H9 (cell line): ENCODE measurements at regions not wholly inside any gene's neighbourhood (a gene's known extent, or its start where the extent isn't known, plus 50 kb on each side); places are given as distances from the start of the nearest gene placed in this dataset.

ENCODE experiments used
- DNase-seq: peaks from one replicate; pipeline ENCODE4 v3.0.0-alpha.2; 2017
- H2AFZ ChIP-seq: one replicate; pipeline ENCODE4 v1.6.1; 2013; ENCODE audit warnings: mild to moderate bottlenecking, low read length, control low read depth, moderate library complexity
- H2AK5ac ChIP-seq: 2 replicates; pipeline ENCODE4 v1.6.1; 2013; ENCODE audit warnings: low read length, control low read depth, mixed read lengths; ENCODE audit not compliant: insufficient read length
- H2BK120ac ChIP-seq: one replicate; pipeline ENCODE4 v1.6.1; 2013; ENCODE audit warnings: low read depth, mild to moderate bottlenecking, low read length, control low read depth, inconsistent platforms; ENCODE audit not compliant: poor library complexity, severe bottlenecking
- H2BK12ac ChIP-seq: 2 replicates; pipeline ENCODE4 v1.6.1; 2013; ENCODE audit warnings: low read length, control low read depth, mixed read lengths, low read depth; ENCODE audit not compliant: insufficient read length
- H2BK15ac ChIP-seq: 2 replicates; pipeline ENCODE4 v1.6.1; 2013; ENCODE audit warnings: low read depth, low read length, control low read depth
- H2BK20ac ChIP-seq: one replicate; pipeline ENCODE4 v1.6.1; 2013; ENCODE audit warnings: low read depth, mild to moderate bottlenecking, low read length, control low read depth, inconsistent platforms; ENCODE audit not compliant: poor library complexity, severe bottlenecking
- H2BK5ac ChIP-seq: 2 replicates; pipeline ENCODE4 v1.6.1; 2013; ENCODE audit warnings: low read length, control low read depth, mixed read lengths; ENCODE audit not compliant: insufficient read length
- H3K14ac ChIP-seq: 2 replicates; pipeline ENCODE4 v1.6.1; 2013; ENCODE audit warnings: low read length, control low read depth; ENCODE audit not compliant: insufficient read depth
- H3K18ac ChIP-seq: 2 replicates; pipeline ENCODE4 v1.6.1; 2013; ENCODE audit warnings: low read depth, mild to moderate bottlenecking, mixed read lengths, low read length, control low read depth; ENCODE audit not compliant: insufficient read length
- H3K23ac ChIP-seq: 2 replicates; pipeline ENCODE4 v1.6.1; 2013; ENCODE audit warnings: low read length, control low read depth, mixed read lengths, low read depth; ENCODE audit not compliant: insufficient read length
- H3K23me2 ChIP-seq: 2 replicates; pipeline ENCODE4 v1.6.1; 2013; ENCODE audit warnings: low read depth, mild to moderate bottlenecking, mixed read lengths, low read length, control low read depth; ENCODE audit not compliant: insufficient read length, poor library complexity, severe bottlenecking
- H3K27ac ChIP-seq: 2 replicates; pipeline ENCODE4 v1.5.1; 2013; ENCODE audit warnings: low read length, control low read depth, mixed read lengths, low read depth; ENCODE audit not compliant: insufficient read length
- H3K27me3 ChIP-seq: 2 replicates; pipeline ENCODE4 v1.6.1; 2013; ENCODE audit warnings: low read length, control low read depth, inconsistent platforms; ENCODE audit not compliant: insufficient read depth
- H3K4ac ChIP-seq: 2 replicates; pipeline ENCODE4 v1.6.1; 2013; ENCODE audit warnings: low read depth, mild to moderate bottlenecking, control low read depth, inconsistent platforms, low read length, moderate library complexity
- H3K4me1 ChIP-seq: 2 replicates; pipeline ENCODE4 v1.6.1; 2013; ENCODE audit warnings: low read length, control low read depth, inconsistent platforms; ENCODE audit not compliant: insufficient read depth
- H3K4me2 ChIP-seq: 2 replicates; pipeline ENCODE4 v1.6.1; 2013; ENCODE audit warnings: low read length, control low read depth, mixed read lengths; ENCODE audit not compliant: insufficient read length, insufficient read depth
- H3K56ac ChIP-seq: 2 replicates; pipeline ENCODE4 v1.6.1; 2013; ENCODE audit warnings: low read depth, mild to moderate bottlenecking, mixed read lengths, low read length, control low read depth; ENCODE audit not compliant: insufficient read length
- H3K79me1 ChIP-seq: 2 replicates; pipeline ENCODE4 v1.6.1; 2013; ENCODE audit warnings: low read depth, mild to moderate bottlenecking, moderate library complexity, low read length, control low read depth, inconsistent platforms; ENCODE audit not compliant: insufficient read depth, poor library complexity, severe bottlenecking
- H3K79me2 ChIP-seq: 2 replicates; pipeline ENCODE4 v1.6.1; 2013; ENCODE audit warnings: low read length, control low read depth, inconsistent platforms; ENCODE audit not compliant: insufficient read depth
- H3K9ac ChIP-seq: 2 replicates; pipeline ENCODE4 v1.6.1; 2013; ENCODE audit warnings: low read length, control low read depth, mixed read lengths; ENCODE audit not compliant: insufficient read length; ENCODE audit errors: extremely low read depth
- H3K9me3 ChIP-seq: one replicate; pipeline ENCODE4 v1.6.1; 2013; ENCODE audit warnings: low read depth, low read length, inconsistent platforms; ENCODE audit not compliant: control insufficient read depth
- H3T11ph ChIP-seq: one replicate; pipeline ENCODE4 v1.6.1; 2013; ENCODE audit warnings: mild to moderate bottlenecking, low read length, control low read depth, inconsistent platforms
- H4K20me1 ChIP-seq: one replicate; pipeline ENCODE4 v1.6.1; 2013; ENCODE audit not compliant: control insufficient read depth, insufficient read length, insufficient read depth
- H4K5ac ChIP-seq: 2 replicates; pipeline ENCODE4 v1.6.1; 2013; ENCODE audit warnings: low read depth, mild to moderate bottlenecking, mixed read lengths, low read length, control low read depth; ENCODE audit not compliant: insufficient read length
- H4K8ac ChIP-seq: replicated peaks from 2 replicates; pipeline ENCODE4 v1.6.1; 2013; ENCODE audit warnings: low read length, control low read depth, mixed read lengths, low read depth; ENCODE audit not compliant: insufficient read length
- H4K91ac ChIP-seq: 2 replicates; pipeline ENCODE4 v1.6.1; 2013; ENCODE audit warnings: low read depth, mild to moderate bottlenecking, moderate library complexity, mixed read lengths, low read length, control low read depth; ENCODE audit not compliant: insufficient read length
- H3K27ac Mint-ChIP-seq, 3 experiments: 2 replicates in 2 of 3; 3 replicates in 1 of 3; pipeline ENCODE4 v1.8.0; 2020 to 2021; ENCODE audit warnings: mixed read lengths in 3 of 3, mild to moderate bottlenecking in 1 of 3, moderate library complexity in 1 of 3
- H3K27me3 Mint-ChIP-seq: 2 replicates; pipeline ENCODE4 v1.8.0; 2021; ENCODE audit warnings: low read depth, mild to moderate bottlenecking, moderate library complexity, mixed read lengths
- H3K36me3 Mint-ChIP-seq, 3 experiments: 2 replicates in 2 of 3; 3 replicates in 1 of 3; pipeline ENCODE4 v1.8.0; 2020 to 2021; ENCODE audit warnings: low read depth in 3 of 3, mixed read lengths in 3 of 3; ENCODE audit not compliant: insufficient read depth in 1 of 3
- H3K4me1 Mint-ChIP-seq, 2 experiments: 2 replicates each; pipeline ENCODE4 v1.8.0; 2020; ENCODE audit warnings: mixed read lengths in 2 of 2
- H3K4me3 Mint-ChIP-seq, 2 experiments: 2 replicates in 1 of 2; 3 replicates in 1 of 2; pipeline ENCODE4 v1.8.0; 2020 to 2021; ENCODE audit warnings: mild to moderate bottlenecking in 2 of 2, mixed read lengths in 2 of 2, moderate library complexity in 1 of 2
- H3K9me3 Mint-ChIP-seq, 2 experiments: 2 replicates in 1 of 2; 3 replicates in 1 of 2; pipeline ENCODE4 v1.8.0; 2020; ENCODE audit warnings: mild to moderate bottlenecking in 2 of 2, mixed read lengths in 2 of 2, moderate library complexity in 1 of 2
- CTCF ChIP-seq: fragments of 200-600 bp; sonication (generic); conservative IDR thresholded peaks from 3 replicates; pipeline ENCODE4 v1.8.0; 2021; ENCODE audit warnings: antibody characterized with exemption, mild to moderate bottlenecking
- WGBS: extraction: QIAGEN DNeasy Blood & Tissue Kit; methylation state at CpG from one replicate; pipeline ENCODE4 v1.1.7; 2013; ENCODE audit warnings: missing lambda C conversion rate, low lambda C conversion rate, mixed read lengths; ENCODE audit not compliant: insufficient read length; ENCODE audit errors: extremely low coverage; 5-methylcytosine and 5-hydroxymethylcytosine counted together

- no CpG with 5 or more reads among the region's 7 CpGs for WGBS
- H2BK15ac ChIP-seq = no peak overlapping the region
- DNase-seq = no peak
- no peaks in the 10 kb centered on the region for H4K20me1 ChIP-seq
- Mint-ChIP-seq H3K4me3 (no peak overlapping the region), H3K27me3 (no peaks in the 10 kb centered on the region; the same call in 1 of the 2 replicates), H3K27ac (no peak overlapping the region), H3K4me1 (0 out of 4 replicates have a peak, but pooled peaks cover 0 to 3% of the 10 kb centered on the region in 2 experiments), H3K36me3 (no peaks in the 10 kb centered on the region), H3K9me3 (no peaks in the 10 kb centered on the region)
- no peak overlapping the region for H4K91ac ChIP-seq
- no peak overlapping the region for H3K4ac ChIP-seq
- H2AFZ ChIP-seq = no peak overlapping the region
- H3K27ac ChIP-seq = no peak overlapping the region
- no peak overlapping the region for H2BK20ac ChIP-seq
- no peak overlapping the region for H2AK5ac ChIP-seq
- no peaks in the 10 kb centered on the region for H3K79me1 ChIP-seq
- H3K18ac ChIP-seq = no peak overlapping the region
- no peaks in the 10 kb centered on the region for H3K9me3 ChIP-seq
- no peak overlapping the region for H2BK12ac ChIP-seq
- no peak overlapping the region for H4K5ac ChIP-seq
- TF ChIP-seq CTCF = no peak
- H3K79me2 ChIP-seq = no peaks in the 10 kb centered on the region
- no peak overlapping the region for H3K56ac ChIP-seq
- H3K14ac ChIP-seq = no peak overlapping the region
- no peaks in the 10 kb centered on the region; the same call in 1 of the 2 replicates for H3K4me1 ChIP-seq
- no peak overlapping the region for H3K4me2 ChIP-seq
- no peak overlapping the region for H2BK120ac ChIP-seq
- H2BK5ac ChIP-seq = no peak overlapping the region
- no peak overlapping the region for H3T11ph ChIP-seq
- H3K27me3 ChIP-seq = no peaks in the 10 kb centered on the region
- no peak overlapping the region for H4K8ac ChIP-seq
- no peak overlapping the region for H3K23ac ChIP-seq
- H3K23me2 ChIP-seq = no peaks in the 10 kb centered on the region
- H3K9ac ChIP-seq = no peak overlapping the region
Observed at GRCh38 chr5:167180906-167181305, 1110.5 kb upstream of the WWC1 start.
